Right forelimb (tissue), 1 donor: ENCODE measurements at regions not wholly inside any gene's neighbourhood (a gene's known extent, or its start where the extent isn't known, plus 50 kb on each side); places are given as distances from the start of the nearest gene placed in this dataset.
"Not testable (repeated sequence)": the region's sequence is repeated elsewhere in the genome, so short reads cannot be mapped to it uniquely, and the experiment has no call there.

ENCODE experiments used
- DNase-seq: peaks from one replicate; pipeline ENCODE4 v3.0.0-alpha.2; 2018

DNA sequence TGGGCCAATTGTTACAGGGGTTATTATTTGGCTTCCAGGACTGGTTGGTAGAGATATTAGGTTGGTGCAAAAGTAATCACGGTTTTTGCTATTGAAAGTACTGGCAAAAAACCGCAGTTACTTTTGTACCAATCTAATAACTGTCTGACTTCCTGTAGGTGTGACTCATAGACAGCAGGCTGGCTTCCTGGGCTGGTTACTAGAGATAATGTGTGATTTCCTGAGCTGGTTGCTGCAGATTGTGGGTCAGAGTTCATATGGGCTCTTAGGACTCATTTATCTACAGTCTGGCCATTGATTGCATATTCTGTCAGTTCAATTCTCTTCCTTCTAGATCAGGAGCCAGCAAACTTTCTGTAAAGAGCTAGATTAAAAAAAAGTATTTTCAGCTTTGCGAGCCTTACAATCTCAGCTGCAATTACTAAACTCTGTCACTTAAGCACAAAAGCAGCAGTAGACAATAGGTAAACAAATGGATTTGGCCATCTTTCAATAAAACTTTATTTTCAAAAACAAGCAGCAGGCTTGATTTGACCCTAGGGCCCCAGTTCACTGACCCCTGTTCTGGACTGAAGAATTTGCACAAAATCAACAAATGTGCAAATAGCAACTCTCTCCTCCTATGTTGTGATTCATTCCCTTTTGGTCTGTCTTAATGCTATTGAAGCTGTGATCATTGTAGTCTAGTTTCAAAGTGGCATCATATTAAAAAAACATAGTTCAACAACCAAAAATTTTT, 50.8 kb upstream of the BOD1L1 start:
- no peak for DNase-seq

DNA sequence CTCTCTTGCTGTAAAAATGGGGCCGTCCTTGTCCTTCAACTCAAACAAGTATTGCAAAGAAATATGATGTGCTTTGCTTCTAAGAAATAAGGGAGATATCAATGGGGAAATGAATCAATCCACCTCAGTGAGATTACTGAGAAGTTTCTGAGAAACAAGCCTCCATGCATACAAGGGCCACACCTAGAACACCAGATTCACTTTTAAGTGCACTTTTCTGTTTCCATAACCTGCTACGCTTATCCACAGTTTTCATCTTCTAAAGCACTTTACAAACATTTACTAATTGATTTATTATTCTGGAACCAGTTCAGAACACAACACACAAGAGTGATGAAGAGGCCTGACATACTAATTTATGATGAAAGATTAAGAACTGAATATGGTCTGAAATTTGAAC, 54.0 kb upstream of the BOD1L1 start:
- no peak for DNase-seq

DNA sequence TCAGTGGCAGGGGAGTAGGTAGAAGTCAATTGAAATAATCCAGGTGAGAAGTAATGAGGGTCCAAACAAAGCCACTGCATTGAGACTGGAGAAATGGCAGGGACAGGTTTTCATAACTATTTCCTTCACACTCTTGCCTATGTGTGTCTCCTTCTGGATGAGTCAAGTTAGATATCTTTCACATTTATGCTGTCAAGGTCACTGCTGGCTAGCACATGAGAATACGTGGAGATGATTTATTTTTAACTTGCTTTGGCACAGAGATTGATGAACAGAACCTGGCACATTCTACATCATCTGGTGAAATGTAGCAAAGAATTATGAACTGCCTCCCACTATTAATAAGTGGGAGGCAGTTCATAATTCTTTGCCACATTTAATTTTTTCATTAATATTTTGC, 66.7 kb upstream of the BOD1L1 start:
- DNase-seq, result no peak

GRCh38 chr4:13698296-13698695, 70.8 kb upstream of the BOD1L1 start:
- DNase-seq, result no peak

- DNase-seq, result no peak
These were observed 72.7 kb upstream of the BOD1L1 start for GRCh38 chr4:13700021-13700857.

GRCh38 chr4:13700858-13701140, 73.3 kb upstream of the BOD1L1 start:
- DNase-seq, result not testable (repeated sequence)

- DNase-seq, result no peak
These were observed 74.5 kb upstream of the BOD1L1 start for GRCh38 chr4:13701937-13702446.

DNA sequence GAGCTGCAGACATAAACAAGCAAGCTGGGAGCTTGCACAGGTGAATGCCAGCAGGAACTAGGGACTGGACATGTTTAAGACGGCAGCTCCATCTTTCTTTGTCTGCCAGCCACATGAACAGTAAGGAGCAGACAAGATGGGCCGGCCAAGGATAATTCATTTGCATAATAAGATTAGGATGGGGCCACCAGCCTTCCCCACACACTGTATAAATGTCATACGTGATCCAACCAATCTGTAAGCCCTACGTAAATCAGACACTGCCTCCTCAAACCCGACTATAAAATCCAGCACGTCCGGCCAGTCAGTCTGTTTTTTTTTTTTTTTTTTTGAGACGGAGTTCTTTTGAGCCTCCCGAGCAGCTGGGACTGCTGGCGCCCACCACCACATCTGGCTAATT, 75.6 kb upstream of the BOD1L1 start:
- DNase-seq, result no peak

GRCh38 chr4:13704035-13704434, 76.5 kb upstream of the BOD1L1 start:
- DNase-seq, result no peak

DNA sequence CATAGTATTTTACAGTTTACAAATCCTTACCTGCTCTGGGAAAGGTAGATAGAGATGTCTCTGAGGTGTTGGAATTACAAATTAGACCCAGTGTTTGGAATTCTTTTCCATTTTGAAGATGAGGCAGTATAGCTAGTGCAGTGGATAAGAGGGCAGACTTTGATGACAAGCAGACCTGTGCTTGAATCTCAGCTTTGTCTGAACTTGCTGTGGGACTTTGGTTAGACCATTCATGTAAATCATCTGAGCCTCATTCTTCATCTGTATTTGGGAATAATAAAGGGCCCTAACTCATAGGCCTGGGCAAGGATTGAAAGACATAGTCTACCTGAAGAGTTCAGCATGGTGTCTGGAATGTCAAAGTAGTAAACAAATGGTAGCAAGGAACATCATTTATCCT, 77.2 kb upstream of the BOD1L1 start:
- DNase-seq, result no peak

DNA sequence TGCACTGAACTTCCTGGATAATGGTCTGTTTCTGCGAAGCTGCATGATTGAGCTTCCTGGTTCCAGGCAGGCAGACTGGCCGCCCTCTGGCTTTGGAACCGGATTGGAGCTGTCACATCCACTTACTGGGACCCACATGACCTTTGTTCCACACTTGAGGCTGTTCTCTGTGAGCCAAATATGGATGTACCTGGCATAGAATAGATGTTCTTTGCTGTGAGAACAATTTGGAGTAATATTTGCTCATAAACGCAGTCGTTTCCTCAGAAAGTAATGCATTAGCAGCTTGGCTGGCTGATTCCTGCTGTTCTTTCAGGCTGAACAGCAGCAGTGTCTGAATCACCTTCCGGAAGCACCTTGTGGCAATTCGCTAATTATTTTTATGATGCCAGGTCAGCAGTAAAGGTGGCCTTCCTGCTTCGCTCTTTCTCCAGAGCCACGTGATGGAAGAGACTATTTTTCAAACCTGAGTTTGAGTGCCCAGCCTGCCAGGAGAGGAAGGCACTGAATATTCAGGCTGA, 78.1 kb upstream of the BOD1L1 start:
- no peak for DNase-seq

DNA sequence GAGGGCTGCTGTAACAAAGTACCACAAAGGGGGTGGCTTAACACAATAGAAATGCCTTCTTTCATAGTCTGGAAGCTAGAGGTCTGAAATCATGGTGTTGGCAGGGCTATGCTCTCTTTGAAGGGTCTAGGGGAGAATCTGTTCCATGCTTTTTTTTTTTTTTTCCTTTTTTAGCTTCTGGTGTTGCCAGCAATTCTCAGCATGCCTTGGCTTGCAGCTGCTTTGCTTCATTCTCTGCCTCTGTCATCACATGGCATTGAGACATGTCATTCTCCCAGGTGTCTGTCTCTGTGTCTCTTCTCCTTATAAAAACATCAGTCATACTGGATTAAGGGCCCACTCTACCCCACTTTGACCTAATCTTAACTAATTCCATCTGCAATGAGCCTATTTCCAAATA, 78.6 kb upstream of the BOD1L1 start:
- no peak for DNase-seq

DNA sequence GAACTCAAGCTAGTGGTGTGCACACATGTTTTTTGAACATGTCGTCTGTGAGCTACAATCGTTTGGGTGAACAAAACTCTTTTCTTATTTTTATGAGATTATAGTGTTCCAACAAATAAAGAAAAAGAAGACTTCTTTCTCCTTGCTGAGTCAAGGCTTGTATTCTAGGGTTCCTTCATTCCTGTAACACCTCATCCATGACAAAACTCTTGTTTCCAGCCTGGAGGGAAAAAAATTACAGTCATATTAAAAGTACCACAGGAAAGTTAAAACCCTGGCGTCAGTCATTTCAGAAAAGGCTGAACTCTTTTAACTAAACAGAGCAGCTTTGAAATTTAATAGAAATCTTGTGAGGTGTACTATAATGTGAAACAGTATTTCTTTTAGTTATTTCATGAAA, 79.2 kb upstream of the BOD1L1 start:
- no peak for DNase-seq

DNA sequence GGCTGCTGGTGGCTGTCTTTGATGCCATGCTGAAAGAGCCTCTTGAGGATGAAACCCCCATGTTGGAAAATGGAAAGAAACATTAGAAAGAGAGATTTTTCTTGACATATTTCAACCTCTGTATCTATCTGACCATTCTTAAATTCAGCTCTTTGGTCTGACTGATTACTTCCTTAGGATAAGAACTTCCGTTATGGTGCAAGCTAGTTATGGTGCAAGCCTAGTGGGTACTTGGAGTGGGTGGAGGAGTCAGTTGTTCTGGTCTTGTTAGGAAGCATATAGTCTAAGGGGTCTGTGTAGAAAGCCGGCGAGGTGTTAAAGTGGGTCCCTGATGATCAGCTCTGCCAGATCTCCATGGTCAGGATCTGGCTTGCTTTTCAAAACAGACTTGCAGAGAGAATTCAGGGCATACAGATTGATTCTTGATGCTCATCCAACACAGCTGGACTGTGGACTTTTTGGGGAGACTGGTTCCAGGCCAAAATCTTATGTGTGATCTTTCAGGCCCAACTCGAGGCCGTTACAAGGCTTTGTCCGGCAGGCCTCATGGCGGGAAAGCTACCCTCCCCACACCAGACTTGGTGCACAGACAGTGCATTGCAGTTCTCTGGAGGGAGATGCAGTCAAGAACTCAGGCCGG, 82.8 kb upstream of the BOD1L1 start:
- DNase-seq, result no peak

GRCh38 chr4:13711233-13711785, 83.8 kb upstream of the BOD1L1 start:
- no peak for DNase-seq

DNA sequence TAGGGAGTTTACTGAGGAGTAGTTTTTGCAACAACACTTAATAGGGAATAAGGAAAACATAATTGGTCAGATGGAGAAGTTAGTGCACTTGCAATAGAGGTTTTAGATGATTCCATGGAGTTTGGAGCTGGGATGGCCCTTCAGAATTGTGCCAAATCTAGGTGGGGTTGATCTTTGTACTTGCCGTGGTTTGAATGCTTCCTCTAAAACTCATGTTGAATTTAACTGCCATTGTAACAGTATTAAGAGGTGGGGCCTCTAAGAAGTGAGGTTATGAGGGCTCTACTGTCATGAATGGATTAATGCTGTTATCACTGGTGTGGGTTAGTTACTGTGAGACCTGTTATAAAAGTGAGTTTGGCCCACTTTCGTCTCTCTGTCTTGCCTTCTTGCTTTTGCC, 94.4 kb upstream of the BOD1L1 start:
- DNase-seq, result no peak

DNA sequence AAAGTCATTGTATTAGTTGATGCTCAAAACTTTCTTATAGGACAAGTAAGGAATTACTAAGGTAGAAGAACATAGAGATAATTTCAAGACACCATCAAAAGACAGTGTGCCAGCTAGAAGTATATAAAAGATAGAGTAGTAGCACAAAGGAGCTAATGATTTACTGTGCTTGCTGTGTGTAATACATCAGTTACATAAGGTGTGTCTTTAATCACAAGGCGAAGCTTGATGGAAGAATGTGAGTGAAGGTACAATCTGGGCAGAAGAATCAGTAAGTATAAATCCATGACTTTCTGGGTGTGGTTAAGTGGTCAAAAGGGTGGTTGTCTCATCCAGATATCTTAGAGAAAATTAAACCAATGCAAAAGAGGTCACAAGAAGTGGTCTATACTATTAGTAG, 95.1 kb upstream of the BOD1L1 start:
- DNase-seq, result no peak

DNA sequence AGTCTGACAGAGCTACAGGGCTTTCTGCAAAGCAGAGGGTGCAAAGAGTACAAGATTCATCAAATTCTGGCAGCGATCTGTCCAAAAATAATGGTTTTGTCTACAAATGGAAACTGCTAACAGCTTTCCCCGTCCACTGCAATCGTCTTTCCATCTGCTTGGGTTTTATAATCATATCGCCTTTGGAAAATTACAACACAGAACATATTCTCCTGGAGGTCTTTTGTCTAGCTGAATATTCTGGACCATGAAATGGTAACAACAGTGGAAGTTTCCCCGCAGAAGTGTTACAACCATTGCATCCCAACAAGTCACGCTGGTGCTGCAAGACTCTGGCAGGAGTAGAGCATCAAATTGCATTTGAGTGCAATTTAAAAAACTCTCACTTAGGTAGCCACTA, 101.2 kb upstream of the BOD1L1 start:
- no peak for DNase-seq

- DNase-seq, result no peak
These were observed 103.5 kb upstream of the BOD1L1 start for GRCh38 chr4:13731019-13731418.

DNA sequence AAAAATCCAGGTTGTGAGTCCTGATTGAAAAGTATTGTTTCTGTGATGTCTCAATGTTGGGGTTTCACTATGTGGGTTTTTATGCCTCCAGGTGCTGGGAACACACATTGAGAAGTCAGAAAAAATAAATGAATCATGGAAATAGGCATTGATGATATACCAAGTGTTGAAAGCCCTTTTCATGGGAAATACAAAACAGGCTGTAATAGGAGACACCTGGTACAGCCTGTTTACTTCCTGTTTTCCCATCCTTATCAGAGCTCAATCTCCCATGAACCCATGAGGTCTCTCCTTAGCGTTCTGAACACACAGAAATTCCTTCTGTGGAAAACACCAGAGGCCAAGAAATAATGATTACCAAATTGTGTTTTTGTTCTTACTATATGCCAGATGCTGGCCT, 106.3 kb upstream of the BOD1L1 start:
- DNase-seq, result no peak

DNA sequence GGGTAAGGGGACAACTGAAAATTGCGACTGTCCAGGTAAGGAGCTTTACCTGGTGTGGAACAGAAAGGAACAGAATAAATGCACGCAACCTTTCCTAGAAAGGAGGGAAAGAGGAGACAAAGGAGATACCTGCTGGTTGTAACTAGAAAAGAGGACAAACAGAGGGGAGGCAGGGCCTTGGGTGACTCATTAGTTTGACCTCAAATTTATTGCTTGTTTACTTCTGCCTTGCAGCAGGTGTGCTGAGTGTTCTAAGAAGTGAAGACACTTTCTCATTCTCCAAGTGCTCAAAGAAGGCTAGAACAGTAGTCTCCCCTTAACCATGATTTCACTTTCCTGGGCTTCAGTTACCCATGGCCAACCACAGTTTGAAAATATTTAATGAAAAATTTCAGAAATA, 123.1 kb upstream of the BOD1L1 start:
- DNase-seq, result no peak

GRCh38 chr4:13761581-13761980, 134.1 kb upstream of the BOD1L1 start:
- DNase-seq, result not testable (repeated sequence)

DNA sequence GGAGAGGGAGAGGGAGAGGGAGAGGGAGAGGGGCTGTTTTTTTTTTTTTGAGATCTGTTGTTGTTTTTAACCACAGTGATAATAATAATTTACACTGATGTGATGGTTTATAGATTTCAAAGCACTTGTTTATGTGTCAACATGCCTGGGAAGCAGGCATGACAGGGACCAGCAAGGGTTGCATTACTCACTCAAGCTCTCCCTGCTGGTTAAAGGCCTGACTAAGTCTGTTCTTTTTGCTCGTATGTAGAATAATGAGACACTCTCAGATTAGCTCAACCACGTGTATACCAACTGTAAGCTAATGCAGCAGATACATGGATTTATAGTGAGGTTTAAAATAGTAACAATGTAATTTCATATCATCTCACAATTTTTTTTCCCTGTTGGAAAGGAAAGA, 134.6 kb upstream of the BOD1L1 start:
- DNase-seq, result no peak
